HG03139 (cell line): ENCODE measurements at regions not wholly inside any gene's neighbourhood (a gene's known extent, or its start where the extent isn't known, plus 50 kb on each side); places are given as distances from the start of the nearest gene placed in this dataset.

Source experiments
- ATAC-seq: cut with Tn5 transposase; IDR thresholded peaks from one replicate; pipeline ENCODE4 v1.9.1; 2021; ENCODE audit not compliant: unreplicated experiment

DNA sequence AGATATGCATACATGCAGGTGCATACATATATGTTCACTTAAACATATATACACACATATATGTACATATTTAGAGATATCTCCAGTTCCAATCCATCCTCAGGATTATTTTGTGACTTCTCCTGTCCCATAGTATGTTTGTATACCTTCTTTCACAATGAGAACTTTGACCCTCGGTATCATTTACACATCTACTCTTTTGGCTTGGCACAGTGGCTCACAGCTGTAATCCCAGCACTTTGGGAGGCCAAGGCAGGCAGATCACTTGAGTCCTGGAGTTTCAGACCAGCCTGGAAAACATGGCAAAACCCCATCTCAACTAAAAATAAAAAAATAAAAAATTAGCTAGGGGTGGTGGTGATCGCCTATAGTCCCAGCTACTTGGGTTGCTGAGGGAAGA, 148.1 kb upstream of the CCL2 start:
- ATAC-seq, result no peak

DNA sequence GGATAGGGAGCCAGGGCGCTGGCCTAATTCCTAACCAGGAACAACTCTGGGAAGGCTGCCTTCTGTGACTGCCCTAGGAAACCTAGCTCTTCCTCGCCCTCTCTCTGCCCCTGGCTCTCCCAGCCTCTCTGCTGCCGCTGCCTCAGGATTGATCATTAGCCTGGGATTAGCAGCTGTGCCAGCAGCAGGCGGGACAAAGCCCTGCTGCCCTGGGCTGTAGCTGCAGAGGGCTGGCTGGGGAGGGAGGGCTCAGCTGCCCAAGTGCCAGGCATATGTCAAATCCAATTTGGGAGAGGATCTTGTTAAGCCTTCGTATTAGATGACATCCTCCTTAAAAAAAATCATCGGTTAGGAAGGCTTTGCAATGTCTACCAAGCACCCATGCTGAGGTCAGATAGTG, 144.8 kb upstream of the CCL2 start:
- ATAC-seq, result no peak

DNA sequence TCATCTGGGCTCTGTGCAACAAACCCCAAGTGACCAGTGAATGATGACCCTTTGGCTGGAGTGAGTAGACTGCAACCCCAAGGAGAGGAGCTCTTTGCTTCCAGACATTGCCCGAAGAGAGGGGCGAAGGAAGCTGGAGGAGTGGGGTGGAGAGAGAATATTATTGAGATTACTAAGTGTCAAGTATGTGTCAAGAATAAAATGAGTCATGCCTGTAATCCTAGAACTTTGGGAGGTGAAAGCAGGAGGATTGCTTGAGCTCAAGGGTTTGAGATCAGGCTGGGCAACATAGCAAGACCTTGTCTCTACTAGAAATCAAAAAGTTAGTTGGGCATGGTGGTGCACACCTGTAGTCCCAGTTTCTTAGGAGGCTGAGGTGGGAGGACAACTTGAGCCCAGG, 142.0 kb upstream of the CCL2 start:
- no peak for ATAC-seq

DNA sequence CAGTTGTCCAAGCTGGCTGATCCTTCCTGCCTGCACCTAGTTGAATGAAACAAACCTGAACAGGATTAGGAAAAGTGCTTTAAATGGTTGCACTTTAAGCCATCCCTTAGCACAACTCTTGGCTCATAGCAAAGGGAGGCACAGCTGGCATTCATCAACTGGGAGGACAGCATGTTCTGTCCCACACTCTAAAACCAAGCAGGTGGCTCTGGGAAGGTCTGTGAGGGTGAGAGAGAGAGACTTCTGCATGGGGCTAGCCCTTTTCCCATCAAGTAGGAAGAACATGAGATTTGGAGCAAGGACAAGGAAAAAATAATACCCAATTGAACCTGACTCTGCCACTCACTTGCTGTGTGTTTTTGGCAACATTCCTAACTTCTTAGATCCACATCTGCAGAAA, 140.9 kb upstream of the CCL2 start:
- ATAC-seq, result no peak

DNA sequence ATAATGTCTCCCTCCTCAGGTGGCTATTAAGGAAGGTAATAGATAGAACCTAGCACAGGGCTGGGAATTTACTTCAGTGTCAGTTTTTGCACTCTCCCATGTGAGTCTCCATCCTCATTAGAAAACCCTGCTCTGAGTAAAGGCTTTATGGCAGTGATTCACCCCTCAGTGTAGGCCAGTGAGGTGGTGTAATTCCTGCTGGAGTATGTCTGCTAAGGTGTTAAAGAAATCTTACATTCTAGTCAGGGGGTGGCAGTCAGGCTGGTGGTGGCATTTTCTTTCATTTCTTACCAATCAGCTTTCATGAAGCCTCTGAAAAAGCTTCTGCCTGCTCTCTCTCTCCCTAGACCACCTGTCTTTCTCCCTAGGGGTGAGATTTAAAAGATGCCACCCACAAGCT, 138.8 kb upstream of the CCL2 start:
- no peak for ATAC-seq

DNA sequence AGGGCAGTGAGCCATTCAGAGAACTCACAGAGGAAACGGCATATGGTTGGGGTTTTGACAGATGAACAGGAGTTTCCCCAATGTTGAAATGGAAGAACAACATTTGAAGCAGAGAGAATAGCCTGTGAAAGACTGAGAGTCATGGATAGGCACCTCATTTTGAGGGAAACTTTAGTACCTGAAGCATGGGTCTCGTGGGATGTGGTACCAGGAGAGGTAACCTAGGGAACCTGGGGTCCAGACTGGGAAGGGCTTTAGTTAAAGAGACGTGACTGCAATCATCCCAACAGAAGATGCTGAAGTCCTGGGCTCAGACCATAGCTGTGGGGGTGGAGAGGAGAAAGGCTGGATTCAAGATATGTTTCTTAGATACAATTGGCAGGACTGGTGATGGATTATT, 137.8 kb upstream of the CCL2 start:
- no peak for ATAC-seq

DNA sequence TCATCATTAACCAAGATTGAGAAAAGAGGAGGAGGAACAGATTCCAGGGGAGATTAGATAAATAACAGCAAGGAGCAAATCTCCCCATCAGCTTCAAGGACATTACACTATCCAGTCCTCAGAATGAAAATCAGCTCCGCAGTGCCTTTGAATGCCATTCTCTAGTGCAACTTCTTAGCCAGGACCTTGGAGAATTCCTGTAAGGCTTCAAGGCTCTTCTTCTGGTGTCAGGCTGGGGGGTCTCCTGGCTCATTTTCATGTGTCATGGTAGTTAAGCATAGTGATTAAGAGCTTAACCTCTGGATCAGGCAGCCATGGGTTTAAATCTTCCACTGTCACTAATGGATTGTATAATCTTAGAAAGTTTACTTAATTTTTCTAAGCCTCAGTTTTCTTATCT, 137.3 kb upstream of the CCL2 start:
- ATAC-seq, result no peak

DNA sequence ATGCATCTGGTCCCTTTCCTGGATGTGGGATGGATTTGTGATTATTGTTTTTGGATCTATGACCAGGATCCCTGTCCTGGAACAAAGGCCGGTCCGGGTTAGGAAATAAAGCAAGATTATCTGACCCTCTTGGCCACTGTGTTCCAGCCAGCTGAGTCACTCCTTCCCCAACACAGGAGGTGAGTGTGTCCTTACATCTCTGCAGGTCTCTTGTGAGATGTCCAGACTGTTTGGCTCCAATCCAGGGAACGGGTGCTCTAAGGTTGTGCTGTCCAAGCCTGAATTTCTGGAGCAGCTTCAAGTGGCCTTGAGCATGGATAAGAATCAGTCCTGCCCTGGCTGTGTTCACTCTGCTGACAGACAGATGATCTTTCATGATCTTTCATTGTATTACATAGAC, 136.5 kb upstream of the CCL2 start:
- no peak for ATAC-seq

DNA sequence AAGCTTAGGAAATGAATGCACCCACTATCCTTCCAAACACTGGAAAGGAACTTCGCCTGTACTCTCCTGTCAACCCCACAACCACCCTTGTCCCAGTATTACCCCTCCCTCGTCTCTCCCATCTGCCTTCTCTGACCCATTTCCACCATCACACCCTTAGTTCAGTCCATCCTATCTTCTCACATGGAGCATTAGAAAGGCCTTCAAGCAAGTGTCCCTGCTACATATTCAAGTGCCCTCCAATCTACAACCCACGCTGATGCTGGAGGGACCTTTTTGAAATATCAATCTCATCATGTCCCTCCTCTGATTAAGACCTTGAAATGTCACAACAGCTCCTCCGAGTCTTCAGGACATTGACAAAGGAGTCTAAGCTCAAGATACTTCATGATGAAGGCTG, 133.8 kb upstream of the CCL2 start:
- no peak for ATAC-seq

DNA sequence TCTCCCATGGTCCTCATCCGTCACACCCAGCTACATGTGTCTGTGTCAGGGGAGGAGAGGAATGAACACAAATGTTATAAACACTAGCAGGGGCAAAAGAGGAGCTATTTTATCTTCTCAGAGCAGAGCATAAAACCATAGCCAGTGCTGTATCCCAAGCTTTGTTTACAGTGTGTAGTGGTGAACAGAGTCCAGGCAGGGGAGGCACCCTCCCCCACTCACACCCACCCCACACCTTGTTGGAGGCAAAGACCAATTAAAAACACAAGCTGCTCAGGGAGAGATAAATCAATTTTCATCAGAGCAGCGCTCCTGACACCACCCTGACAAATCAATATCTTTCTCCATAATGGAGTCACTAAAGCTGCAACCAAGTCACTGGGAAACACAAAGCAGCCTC, 132.6 kb upstream of the CCL2 start:
- no peak for ATAC-seq

DNA sequence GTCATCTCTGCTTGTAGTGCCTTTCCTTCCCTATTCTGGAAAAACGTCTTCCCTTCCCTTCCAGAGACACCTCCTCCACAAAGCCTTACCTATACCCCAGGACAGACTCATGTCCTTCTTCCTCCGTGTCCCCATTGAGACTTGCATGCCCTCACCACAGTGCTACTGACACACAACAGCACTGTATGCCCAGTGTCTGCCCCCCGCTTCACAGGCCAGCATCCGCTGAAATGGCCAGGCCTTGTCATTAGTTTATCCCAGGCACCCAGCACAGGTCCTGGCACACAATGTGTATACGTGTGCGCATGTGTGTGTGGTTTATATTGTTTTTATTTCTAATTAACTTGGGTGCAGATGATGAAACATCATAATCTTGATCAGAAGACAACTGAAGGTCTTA, 130.1 kb upstream of the CCL2 start:
- ATAC-seq, result no peak

DNA sequence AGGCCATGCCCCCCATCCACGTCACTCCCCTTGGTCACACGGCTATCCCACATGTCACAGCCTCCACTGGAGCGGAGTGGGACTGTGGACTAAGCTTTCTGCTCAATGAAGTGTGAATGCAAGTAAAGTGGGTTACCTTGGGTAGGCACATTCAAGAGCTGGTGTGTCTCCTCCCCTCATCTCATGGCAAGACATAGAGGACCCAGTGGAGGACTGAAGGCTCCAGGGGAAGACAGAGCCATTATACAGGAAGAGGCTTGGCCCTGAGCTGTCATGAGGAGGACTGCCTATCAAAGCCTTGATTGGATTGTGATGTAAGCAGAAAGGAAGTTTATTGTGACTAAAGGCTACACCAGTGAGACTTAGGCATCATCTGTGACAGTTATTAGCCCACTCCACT, 129.2 kb upstream of the CCL2 start:
- ATAC-seq, result no peak

DNA sequence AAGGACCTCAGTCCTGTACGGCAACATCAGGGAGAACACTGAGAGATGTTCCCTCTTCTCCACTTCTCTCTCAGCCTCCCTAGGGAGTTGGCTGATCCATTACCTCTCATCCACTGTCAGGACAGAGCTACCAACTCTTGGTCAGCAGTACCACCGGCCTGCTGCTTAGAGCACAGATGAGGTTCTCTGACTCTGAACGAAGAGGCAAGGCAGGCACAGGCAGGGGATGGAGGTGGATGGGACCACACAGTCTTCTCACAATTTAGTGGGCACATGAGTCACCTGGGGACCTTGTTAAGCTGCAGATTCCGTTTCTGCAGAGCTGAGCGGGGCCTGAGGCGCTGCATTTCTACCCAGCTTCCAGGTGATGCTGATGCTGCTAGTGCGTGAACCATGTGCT, 128.6 kb upstream of the CCL2 start:
- ATAC-seq, result no peak

DNA sequence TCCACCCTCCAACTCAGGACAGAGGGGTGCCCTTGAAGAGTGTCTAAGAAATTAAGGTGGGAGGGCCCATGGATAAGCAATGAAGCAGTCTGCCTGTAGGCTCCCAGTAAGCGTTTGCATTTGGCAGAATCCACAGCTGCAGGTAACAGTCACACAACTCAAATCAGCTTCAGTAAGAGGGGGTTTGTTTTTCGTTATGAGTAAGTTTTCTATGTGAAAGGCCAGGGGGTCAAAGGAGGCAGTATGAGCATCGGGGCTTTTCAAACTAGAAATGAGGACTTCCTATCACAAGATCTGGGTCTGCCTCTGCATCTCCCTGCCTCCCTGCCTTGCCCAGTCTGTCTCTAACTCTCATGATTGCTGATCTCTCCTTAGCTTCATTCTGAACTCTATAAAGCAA, 128.1 kb upstream of the CCL2 start:
- ATAC-seq, result no peak

DNA sequence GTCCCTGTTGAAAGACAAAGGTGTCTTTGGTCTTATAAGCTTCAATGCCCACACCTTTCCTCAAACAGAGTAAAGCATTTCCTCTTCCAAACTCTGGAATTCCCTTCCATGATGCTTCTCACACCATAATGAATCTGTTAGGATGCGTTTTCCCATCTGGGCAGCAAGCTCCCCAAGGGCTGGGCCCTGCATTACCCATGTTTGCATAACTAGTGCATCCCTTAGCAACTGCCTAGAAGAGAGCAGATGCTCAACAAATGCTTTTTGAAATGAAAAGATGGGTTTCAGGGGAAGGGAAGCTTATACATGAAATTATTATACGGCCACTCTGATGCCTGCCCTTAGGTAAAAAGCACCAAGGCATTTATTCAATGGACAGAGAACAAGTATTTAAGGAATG, 124.5 kb upstream of the CCL2 start:
- ATAC-seq, result no peak

DNA sequence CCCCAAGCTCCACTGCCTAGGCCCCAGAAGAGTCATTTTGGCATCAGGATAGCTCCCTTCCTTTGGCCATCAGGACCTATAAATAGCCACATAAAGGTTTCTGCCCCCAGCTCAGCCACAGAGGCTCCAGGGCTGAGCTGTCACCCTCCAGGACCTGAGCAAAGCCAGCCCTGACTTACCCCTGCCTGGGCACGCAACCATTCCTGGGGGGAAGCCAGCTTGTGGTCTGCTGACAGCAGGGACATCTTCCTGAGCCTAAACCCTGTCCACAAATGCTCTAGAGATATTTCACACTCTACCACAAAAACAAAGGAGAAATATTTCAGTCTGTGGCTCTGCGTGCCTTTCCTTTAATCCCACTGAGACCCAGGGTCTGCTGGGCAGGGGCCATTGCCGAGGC, 123.7 kb upstream of the CCL2 start:
- ATAC-seq, result no peak

DNA sequence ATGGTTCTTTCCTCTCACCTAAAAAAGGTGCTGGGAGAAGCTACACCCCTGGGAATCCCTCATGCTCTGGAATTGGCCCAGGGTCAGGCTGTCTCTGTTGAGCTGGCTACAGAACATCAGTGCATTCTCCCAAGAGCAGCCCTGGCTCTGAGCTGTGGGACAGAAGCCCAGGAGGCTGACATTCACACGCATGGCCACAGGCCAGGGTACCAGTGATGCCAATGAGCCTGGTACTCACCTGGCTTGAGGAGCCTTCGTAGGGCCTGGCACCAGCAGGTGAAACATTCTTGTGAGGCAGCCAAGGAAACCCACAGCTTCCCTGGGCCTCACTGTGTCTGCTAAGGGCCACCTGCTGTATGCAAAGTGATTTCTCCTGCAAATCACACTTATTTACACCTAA, 121.7 kb upstream of the CCL2 start:
- ATAC-seq, result no peak

DNA sequence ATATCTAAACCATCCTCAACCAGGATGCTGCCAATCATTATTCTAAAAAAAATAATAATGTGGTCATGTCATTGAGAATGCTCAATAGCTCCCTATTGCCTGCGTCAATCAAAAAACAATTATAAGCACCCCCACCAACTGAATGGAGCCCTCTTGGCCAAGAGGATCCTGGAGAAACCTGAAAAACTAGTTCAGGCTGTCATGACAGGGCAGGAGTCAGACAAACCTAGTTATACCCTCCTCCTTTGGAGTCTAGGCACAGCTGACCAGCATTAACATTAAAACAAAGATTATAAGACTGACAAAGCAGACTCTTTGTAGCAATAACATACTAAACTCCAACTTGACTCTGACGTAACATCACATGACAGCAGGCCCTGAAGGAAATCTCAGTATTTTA, 119.2 kb upstream of the CCL2 start:
- no peak for ATAC-seq

DNA sequence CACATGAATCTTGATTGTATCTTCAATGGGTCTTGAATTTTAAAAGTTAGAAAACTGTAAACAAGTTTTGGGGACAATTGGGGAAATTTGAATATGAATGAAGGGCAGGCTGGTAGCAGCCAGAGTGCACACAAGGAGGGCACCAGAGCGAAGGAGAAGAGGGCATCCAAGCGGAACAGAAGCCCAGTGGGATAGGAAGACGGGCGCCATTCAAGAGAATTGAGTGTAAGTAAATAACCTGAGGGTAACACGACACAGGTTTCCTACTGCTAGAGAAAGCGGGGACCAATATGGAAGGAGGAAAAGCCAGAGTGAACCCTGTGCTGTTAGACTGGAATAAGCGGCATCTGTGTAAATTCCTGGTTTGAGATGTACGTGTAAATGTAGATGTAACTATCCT, 115.1 kb upstream of the CCL2 start:
- no peak for ATAC-seq

DNA sequence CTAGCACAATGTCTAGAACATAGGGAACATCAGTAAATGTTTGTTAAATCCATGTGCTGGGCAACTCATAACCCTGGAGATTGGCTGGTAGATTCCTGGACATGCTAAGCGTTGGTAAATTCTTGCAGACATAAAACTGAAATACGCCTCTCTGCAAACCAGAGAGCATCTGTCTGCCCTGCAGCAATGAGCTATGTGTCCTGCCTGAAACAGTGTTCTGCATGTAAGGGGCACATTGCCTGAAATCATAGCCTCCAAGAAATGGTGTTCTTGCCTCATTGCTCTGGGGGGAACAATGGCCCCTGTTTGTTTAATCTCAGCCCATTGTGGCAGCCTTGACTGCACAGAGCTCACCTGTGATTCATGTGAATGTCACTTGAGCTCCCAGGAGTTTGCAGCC, 113.5 kb upstream of the CCL2 start:
- no peak for ATAC-seq

DNA sequence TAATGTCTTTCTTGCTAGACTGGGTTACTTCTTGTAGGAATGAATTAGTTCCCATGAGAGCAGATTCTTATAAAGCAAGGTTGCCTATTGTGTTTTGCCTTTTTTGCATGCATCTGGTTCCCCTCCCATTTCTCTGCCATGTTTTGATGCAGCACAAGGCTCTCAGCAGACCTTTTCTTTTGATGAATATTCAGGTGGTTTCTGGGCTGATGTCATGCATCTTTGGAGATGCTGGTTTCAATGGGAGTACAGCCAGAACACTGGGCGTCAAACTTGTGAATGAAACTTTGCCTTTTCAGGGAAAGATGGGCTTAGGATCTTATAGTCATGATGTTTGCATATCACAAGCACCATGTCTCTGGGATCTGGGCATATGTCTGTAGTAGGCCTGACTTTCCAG, 111.7 kb upstream of the CCL2 start:
- no peak for ATAC-seq

DNA sequence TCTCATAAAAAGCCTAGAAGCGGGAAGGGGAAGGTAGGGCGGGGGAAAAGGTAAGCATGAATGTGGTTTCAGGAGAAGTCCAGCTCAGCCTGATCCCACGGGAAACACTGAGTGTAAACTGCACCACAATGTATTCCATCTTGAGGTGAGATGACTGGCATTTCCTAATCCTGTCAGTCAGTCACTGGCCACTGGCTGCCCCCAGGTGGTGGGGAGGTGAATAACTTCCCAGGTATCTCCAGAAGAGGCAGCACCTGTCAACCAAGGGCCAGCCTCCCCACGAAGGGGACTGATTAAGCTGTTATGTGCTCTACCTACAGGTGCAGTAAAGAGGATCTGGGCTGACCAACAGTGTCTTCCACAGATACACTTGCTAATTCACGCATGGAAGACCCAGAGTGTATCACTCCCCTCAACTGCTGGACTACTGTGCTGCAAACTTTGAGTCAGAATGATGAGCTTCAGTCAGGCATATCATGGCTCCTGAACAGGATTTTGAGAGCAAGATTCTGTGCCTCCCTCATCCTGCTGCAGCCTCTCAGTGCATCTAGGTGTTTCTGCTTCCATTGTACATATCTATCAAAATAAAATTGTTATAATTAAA, 108.5 kb upstream of the CCL2 start:
- ATAC-seq, result no peak

DNA sequence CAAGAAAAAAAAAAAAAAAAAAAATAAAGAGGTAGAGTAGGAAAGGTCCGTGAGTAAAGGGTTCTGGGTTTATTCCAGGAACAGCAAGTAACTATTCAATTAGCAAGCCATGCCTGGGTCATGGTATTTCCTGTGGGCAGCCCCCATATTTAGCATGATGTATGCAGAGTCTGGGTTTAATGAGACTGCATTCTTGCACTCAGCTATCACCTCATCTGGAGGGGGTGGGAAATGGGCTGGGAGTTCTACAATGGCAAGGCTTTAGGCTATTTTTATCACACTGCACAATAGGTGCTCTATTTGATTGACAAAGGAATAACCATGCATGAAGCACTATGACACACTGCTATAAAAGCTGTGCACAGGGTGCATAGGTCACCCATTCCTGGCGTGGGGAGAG, 104.0 kb upstream of the CCL2 start:
- no peak for ATAC-seq

DNA sequence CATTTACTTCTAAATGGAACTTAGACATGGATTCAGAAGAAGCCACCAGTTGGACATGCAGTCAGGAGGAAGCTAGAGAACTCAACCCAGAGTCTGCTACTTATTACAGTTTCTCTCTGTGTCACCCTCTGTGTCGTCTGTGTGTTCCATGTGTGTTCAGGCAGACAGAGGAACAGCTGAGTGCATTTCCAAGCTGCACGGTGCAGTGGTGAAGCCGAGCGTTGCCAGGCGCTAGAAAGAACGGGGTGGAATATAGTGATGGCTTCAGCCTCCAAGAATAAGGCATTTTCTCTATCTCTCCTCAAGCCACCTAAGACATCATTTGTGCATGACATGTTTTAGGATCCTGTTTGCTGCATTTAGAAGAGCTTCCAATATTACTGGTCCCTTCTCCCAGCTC, 101.1 kb upstream of the CCL2 start:
- no peak for ATAC-seq
